ENCODE measurements at regions not wholly inside any gene's neighbourhood (a gene's known extent, or its start where the extent isn't known, plus 50 kb on each side); places are given as distances from the start of the nearest gene placed in this dataset.

DNA sequence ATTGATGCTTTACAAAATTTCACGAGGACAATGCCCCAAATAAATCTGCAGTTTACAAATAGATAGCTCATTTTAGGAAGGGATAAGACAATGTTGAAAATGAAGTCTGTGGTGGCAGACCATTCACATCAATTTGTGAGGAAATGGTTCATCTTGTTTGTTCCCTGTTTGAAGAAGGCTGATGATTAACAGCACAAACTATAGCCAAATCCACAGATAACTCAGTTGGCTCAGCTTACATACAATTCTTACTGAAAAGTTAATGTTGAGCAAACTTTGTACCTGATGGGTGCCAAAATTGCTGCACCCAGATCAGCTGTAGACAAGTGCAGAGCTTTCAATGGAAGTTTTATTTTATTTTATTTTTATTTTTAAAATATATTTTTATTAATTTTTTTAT is 763.9 kb downstream of the DOK5 start:
- TF ChIP-seq, protein P1, sequence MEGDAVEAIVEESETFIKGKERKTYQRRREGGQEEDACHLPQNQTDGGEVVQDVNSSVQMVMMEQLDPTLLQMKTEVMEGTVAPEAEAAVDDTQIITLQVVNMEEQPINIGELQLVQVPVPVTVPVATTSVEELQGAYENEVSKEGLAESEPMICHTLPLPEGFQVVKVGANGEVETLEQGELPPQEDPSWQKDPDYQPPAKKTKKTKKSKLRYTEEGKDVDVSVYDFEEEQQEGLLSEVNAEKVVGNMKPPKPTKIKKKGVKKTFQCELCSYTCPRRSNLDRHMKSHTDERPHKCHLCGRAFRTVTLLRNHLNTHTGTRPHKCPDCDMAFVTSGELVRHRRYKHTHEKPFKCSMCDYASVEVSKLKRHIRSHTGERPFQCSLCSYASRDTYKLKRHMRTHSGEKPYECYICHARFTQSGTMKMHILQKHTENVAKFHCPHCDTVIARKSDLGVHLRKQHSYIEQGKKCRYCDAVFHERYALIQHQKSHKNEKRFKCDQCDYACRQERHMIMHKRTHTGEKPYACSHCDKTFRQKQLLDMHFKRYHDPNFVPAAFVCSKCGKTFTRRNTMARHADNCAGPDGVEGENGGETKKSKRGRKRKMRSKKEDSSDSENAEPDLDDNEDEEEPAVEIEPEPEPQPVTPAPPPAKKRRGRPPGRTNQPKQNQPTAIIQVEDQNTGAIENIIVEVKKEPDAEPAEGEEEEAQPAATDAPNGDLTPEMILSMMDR (conservative IDR thresholded peaks at IDR 0.05; ENCODE audit: low read depth, low read length): no peak
- H3K4me3 ChIP-seq (ENCODE audit: low read length): no peak overlapping the region
- DNase-seq (ENCODE audit: low read depth): no peak

DNA sequence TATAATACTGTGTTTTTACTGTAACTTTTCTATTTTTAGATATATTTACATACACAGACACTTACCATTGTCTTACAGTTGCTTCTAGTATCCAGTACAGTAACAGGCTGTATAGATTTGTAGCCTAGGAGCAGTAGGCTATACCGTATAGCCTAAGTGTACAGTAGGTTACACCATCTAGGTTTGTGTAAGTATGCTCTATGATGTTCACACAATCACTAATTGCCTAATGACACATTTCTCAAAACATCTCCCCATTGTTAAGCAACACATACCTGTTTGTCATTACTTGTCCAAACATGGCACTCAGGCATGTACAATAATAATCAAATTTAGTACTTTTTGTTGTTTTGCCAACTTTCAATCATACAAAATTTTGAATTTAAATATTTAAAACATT is 757.3 kb downstream of the DOK5 start:
- no peak for DNase-seq (ENCODE audit: low read depth)
- H3K4me3 ChIP-seq (ENCODE audit: low read length): no peak overlapping the region
- TF ChIP-seq, protein P1 (conservative IDR thresholded peaks at IDR 0.05; ENCODE audit: low read depth, low read length): no peak

GRCh38 chr20:55229451-55229850 is 754.1 kb downstream of the DOK5 start:
- TF ChIP-seq, protein P1 (conservative IDR thresholded peaks at IDR 0.05; ENCODE audit: low read depth, low read length): no peak
- no peak for DNase-seq (ENCODE audit: low read depth)
- no peak overlapping the region for H3K4me3 ChIP-seq (ENCODE audit: low read length)

DNA sequence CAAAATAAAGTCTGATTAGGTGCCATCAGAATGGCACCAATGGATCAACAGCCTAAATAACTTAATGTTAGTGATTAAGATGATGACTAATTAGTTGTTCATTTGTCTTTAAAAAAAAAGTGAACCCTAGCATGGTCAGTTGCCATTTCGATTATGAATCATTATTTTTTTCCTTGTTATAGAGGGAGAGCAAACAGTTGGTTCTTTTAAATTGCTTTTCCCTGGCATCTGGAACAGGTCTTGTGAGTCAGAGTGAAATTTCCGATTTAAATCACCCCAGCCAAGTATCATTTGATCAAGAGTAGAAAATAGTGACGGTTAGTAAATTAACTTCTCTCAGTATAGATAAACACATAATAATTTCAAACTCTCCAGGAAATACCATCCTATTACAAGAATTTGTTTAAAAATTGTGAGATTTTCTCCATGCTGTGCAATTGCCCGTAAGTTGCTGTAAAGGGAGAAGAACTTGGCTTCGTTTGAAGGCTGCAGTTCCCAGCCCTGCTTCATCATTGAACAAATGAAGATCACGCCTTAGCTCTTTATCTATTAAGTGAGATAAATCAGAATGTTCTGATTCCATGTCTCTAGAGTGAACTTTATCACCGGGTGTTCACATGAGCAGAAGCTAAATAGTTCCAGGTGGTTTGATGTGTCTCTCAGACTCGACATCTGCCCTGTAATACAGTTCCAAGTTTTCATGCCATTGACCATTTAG is 741.3 kb downstream of the DOK5 start:
- TF ChIP-seq, protein P1 (conservative IDR thresholded peaks at IDR 0.05; ENCODE audit: low read depth, low read length): no peak
- H3K4me3 ChIP-seq (ENCODE audit: low read length): no peak overlapping the region
- DNase-seq (ENCODE audit: low read depth): no peak

DNA sequence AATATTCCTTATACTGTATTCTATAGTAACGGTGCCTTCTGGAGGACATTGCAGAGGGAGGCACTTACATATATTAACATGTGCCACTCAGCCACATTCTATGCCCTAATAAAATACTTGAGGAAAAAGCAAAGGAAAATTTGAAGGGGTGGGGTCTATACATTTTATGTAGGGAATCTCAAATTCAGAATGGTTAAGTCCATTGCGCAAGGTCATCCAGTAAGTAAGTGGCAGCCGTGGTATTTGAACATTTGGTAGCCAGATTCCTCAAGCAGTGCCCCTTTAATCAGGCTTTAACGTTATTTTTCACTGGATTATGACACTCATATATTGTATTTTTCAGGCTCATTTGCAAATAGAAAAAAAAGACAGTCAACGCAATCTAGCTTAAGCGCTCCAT is 738.3 kb downstream of the DOK5 start:
- no peak for DNase-seq (ENCODE audit: low read depth)
- TF ChIP-seq, protein P1 (conservative IDR thresholded peaks at IDR 0.05; ENCODE audit: low read depth, low read length): no peak

GRCh38 chr20:55211481-55211880 is 736.1 kb downstream of the DOK5 start:
- H3K4me3 ChIP-seq (ENCODE audit: low read length): no peak overlapping the region
- TF ChIP-seq, protein P1 (conservative IDR thresholded peaks at IDR 0.05; ENCODE audit: low read depth, low read length): no peak
- DNase-seq (ENCODE audit: low read depth): no peak

More for the DNA sequence above, 738.3 kb downstream of the DOK5 start:
- H3K4me3 ChIP-seq (ENCODE audit: low read length): no peak overlapping the region

GRCh38 chr20:55205665-55206064 is 730.3 kb downstream of the DOK5 start:
- TF ChIP-seq, protein P1 (conservative IDR thresholded peaks at IDR 0.05; ENCODE audit: low read depth, low read length): no peak
- no peak for DNase-seq (ENCODE audit: low read depth)
- no peak overlapping the region for H3K4me3 ChIP-seq (ENCODE audit: low read length)

Measured in retinal pigment epithelial cell (primary cell).